ENCODE measurements at regions not wholly inside any gene's neighbourhood (a gene's known extent, or its start where the extent isn't known, plus 50 kb on each side); places are given as distances from the start of the nearest gene placed in this dataset.

GRCh38 chr2:39545957-39546356 lies 108.9 kb upstream of the MAP4K3 start:
- Histone ChIP-seq H3K27ac (no peak overlapping the region), H3K4me3 (ENCODE audit: low read depth, low read length) (no peak overlapping the region), H3K36me3 (no peaks in the 10 kb centered on the region), H3K27me3 (ENCODE audit: insufficient read depth, low read depth, severe bottlenecking) (no peaks in the 10 kb centered on the region), H3K9me3 (ENCODE audit: severe bottlenecking) (peaks cover 7% of the 10 kb centered on the region)
- no peak for DNase-seq
- no peak for TF ChIP-seq CTCF (IDR thresholded peaks at IDR 0.05; ENCODE audit: low read depth, low read length)

GRCh38 chr2:39546409-39546808 lies 109.3 kb upstream of the MAP4K3 start:
- H3K27me3 ChIP-seq (ENCODE audit: insufficient read depth, low read depth, severe bottlenecking): no peaks in the 10 kb centered on the region
- DNase-seq: no peak
- H3K9me3 ChIP-seq (ENCODE audit: severe bottlenecking): peaks cover 7% of the 10 kb centered on the region
- no peak for TF ChIP-seq CTCF (IDR thresholded peaks at IDR 0.05; ENCODE audit: low read depth, low read length)
- H3K36me3 ChIP-seq: no peaks in the 10 kb centered on the region
- H3K27ac ChIP-seq: no peak overlapping the region
- H3K4me3 ChIP-seq (ENCODE audit: low read depth, low read length): no peak overlapping the region

DNA sequence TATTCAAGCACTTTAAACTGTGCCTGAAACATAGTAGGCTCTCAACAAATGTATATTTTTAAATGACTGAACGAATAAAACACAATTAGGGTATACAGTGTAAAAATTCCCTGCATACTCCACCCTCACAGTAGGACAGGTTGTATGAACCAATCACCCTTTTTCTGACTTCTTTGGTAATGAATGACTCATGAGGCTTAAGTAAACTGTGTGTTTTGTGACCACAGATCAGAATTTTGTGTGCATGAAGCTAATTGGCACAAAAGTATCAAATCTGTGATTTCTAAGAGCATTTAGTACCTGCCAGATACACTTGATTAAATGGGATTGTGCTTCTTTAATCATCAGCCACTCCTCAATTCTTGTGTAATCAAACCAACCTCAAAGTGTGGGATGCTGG lies 109.9 kb upstream of the MAP4K3 start:
- Histone ChIP-seq H3K4me3 (ENCODE audit: low read depth, low read length) (no peak overlapping the region), H3K36me3 (no peaks in the 10 kb centered on the region), H3K27ac (no peak overlapping the region), H3K27me3 (ENCODE audit: insufficient read depth, low read depth, severe bottlenecking) (no peaks in the 10 kb centered on the region), H3K9me3 (ENCODE audit: severe bottlenecking) (peaks cover 7% of the 10 kb centered on the region)
- no peak for TF ChIP-seq CTCF (IDR thresholded peaks at IDR 0.05; ENCODE audit: low read depth, low read length)
- DNase-seq: no peak

DNA sequence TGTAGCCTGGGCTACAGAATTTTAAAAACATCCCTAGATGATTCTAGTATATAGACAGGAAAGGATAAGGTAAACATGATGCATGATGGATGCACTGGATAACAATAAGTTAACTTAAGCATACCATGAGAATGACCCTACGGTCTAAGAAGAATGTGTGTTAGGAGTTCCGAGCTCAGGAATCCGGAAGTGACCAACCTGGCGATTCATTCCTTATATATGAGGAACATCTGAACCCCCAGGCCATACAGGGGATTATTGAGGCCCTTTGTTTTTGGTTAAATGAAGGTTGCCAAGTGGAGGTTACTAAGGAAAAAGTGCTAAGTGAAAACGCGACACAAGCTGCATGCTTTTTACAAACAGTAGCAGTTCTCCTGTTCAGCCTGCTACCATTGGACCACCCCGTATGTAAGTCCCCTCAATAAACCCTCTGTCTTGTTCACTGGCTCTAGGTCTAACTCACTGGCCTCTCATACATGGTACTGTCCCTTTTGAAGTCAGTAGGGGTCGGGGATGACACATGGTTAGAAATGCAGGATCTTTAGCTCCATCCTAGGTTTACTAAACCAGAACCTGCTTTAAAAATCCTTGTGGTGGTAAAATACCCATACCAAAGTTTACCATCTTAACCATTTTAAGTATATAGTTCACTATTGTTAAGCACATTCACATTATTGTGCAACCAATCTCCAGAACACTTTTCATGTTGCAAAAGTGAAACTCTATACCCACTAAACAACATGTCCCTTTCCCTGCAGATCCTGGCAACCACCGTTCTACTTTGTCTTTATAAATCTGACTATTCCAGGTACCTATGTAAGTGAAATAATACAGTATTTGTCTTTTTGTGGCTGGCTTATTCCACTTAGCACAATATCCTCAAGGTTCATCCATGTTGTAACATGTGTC lies 111.0 kb upstream of the MAP4K3 start:
- no peak overlapping the region for H3K4me3 ChIP-seq (ENCODE audit: low read depth, low read length)
- no peak for DNase-seq
- H3K27ac ChIP-seq: no peak overlapping the region
- H3K36me3 ChIP-seq: no peaks in the 10 kb centered on the region
- H3K27me3 ChIP-seq (ENCODE audit: insufficient read depth, low read depth, severe bottlenecking): no peaks in the 10 kb centered on the region
- TF ChIP-seq CTCF (IDR thresholded peaks at IDR 0.05; ENCODE audit: low read depth, low read length): no peak
- H3K9me3 ChIP-seq (ENCODE audit: severe bottlenecking): peaks cover 7% of the 10 kb centered on the region

DNA sequence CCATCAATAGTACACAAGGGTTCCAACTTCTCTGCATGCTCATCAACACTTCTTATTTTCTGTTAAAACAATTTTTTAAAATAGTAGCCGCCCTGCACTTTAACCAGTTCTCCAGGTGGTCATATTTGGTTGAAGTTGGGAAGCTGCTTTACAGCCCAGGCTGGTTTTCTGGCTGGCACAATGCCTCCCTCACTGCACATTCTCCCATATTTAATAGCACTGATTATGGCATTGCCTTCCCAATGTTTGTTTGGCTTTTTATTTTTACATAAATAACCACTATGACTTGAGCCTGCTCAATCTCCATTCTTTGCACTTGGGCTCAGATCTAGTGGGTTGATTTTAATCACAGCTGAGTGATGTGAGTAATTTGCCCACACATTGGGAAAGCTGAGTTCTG lies 111.9 kb upstream of the MAP4K3 start:
- no peak for TF ChIP-seq CTCF (IDR thresholded peaks at IDR 0.05; ENCODE audit: low read depth, low read length)
- Histone ChIP-seq H3K36me3 (no peaks in the 10 kb centered on the region), H3K9me3 (ENCODE audit: severe bottlenecking) (peaks cover 7% of the 10 kb centered on the region), H3K27me3 (ENCODE audit: insufficient read depth, low read depth, severe bottlenecking) (no peaks in the 10 kb centered on the region), H3K4me3 (ENCODE audit: low read depth, low read length) (no peak overlapping the region), H3K27ac (no peak overlapping the region)
- DNase-seq: no peak
